ENCODE measurements at regions not wholly inside any gene's neighbourhood (a gene's known extent, or its start where the extent isn't known, plus 50 kb on each side); places are given as distances from the start of the nearest gene placed in this dataset.
"Not testable (repeated sequence)": the region's sequence is repeated elsewhere in the genome, so short reads cannot be mapped to it uniquely, and the experiment has no call there.

- in situ Hi-C loops (cut with HindIII; ENCODE audit: low pct_ligation_motif_present, low pct_unique_long_range_greater_than_20kb, low sequenced_read_pairs): no loop called here
- DNase-seq: no peak
These were observed 533.2 kb downstream of the RFC3 start for GRCh38 chr13:34351134-34351533.

GRCh38 chr13:34352958-34353357, 535.0 kb downstream of the RFC3 start:
- DNase-seq: no peak
- in situ Hi-C loops (cut with HindIII; ENCODE audit: low pct_ligation_motif_present, low pct_unique_long_range_greater_than_20kb, low sequenced_read_pairs): no loop called here

- DNase-seq: no peak
These were observed 538.9 kb downstream of the RFC3 start for GRCh38 chr13:34356686-34357434.

GRCh38 chr13:34357435-34358232, 539.7 kb downstream of the RFC3 start:
- in situ Hi-C loops (cut with HindIII; ENCODE audit: low pct_ligation_motif_present, low pct_unique_long_range_greater_than_20kb, low sequenced_read_pairs): no loop called here
- peak; percentile 33 for DNase-seq

More at GRCh38 chr13:34356686-34357434, 538.9 kb downstream of the RFC3 start:
- in situ Hi-C loops (cut with HindIII; ENCODE audit: low pct_ligation_motif_present, low pct_unique_long_range_greater_than_20kb, low sequenced_read_pairs): no loop called here

GRCh38 chr13:34358811-34359513, 541.0 kb downstream of the RFC3 start:
- no peak for DNase-seq
- in situ Hi-C loops (cut with HindIII; ENCODE audit: low pct_ligation_motif_present, low pct_unique_long_range_greater_than_20kb, low sequenced_read_pairs): no loop called here

GRCh38 chr13:34360702-34361101, 542.8 kb downstream of the RFC3 start:
- DNase-seq: no peak
- in situ Hi-C loops (cut with HindIII; ENCODE audit: low pct_ligation_motif_present, low pct_unique_long_range_greater_than_20kb, low sequenced_read_pairs): no loop called here

GRCh38 chr13:34361560-34361959, 543.6 kb downstream of the RFC3 start:
- no peak for DNase-seq
- in situ Hi-C loops (cut with HindIII; ENCODE audit: low pct_ligation_motif_present, low pct_unique_long_range_greater_than_20kb, low sequenced_read_pairs): no loop called here

GRCh38 chr13:34363266-34363665, 545.3 kb downstream of the RFC3 start:
- no peak for DNase-seq
- in situ Hi-C loops (cut with HindIII; ENCODE audit: low pct_ligation_motif_present, low pct_unique_long_range_greater_than_20kb, low sequenced_read_pairs): no loop called here

GRCh38 chr13:34364633-34365032, 546.7 kb downstream of the RFC3 start:
- in situ Hi-C loops (cut with HindIII; ENCODE audit: low pct_ligation_motif_present, low pct_unique_long_range_greater_than_20kb, low sequenced_read_pairs): no loop called here
- no peak for DNase-seq

- in situ Hi-C loops (cut with HindIII; ENCODE audit: low pct_ligation_motif_present, low pct_unique_long_range_greater_than_20kb, low sequenced_read_pairs): no loop called here
- no peak for DNase-seq
These were observed 552.0 kb downstream of the RFC3 start for GRCh38 chr13:34369931-34370330.

- in situ Hi-C loops (cut with HindIII; ENCODE audit: low pct_ligation_motif_present, low pct_unique_long_range_greater_than_20kb, low sequenced_read_pairs): no loop called here
- DNase-seq: no peak
These were observed 553.2 kb downstream of the RFC3 start for GRCh38 chr13:34371108-34371507.

GRCh38 chr13:34371645-34372395, 553.9 kb downstream of the RFC3 start:
- DNase-seq: no peak
- in situ Hi-C loops (cut with HindIII; ENCODE audit: low pct_ligation_motif_present, low pct_unique_long_range_greater_than_20kb, low sequenced_read_pairs): no loop called here

- in situ Hi-C loops (cut with HindIII; ENCODE audit: low pct_ligation_motif_present, low pct_unique_long_range_greater_than_20kb, low sequenced_read_pairs): no loop called here
- DNase-seq: no peak
These were observed 554.6 kb downstream of the RFC3 start for GRCh38 chr13:34372581-34372980.

GRCh38 chr13:34376483-34376882, 558.5 kb downstream of the RFC3 start:
- no peak for DNase-seq
- in situ Hi-C loops (cut with HindIII; ENCODE audit: low pct_ligation_motif_present, low pct_unique_long_range_greater_than_20kb, low sequenced_read_pairs): no loop called here

GRCh38 chr13:34381228-34381627, 560.8 kb upstream of the NBEA start:
- in situ Hi-C loops (cut with HindIII; ENCODE audit: low pct_ligation_motif_present, low pct_unique_long_range_greater_than_20kb, low sequenced_read_pairs): no loop called here
- no peak for DNase-seq

GRCh38 chr13:34383728-34384127, 558.3 kb upstream of the NBEA start:
- in situ Hi-C loops (cut with HindIII; ENCODE audit: low pct_ligation_motif_present, low pct_unique_long_range_greater_than_20kb, low sequenced_read_pairs): no loop called here
- DNase-seq: no peak

- DNase-seq; in situ Hi-C loops (cut with HindIII; ENCODE audit: low pct_ligation_motif_present, low pct_unique_long_range_greater_than_20kb, low sequenced_read_pairs): not testable (repeated sequence)
These were observed 555.8 kb upstream of the NBEA start for GRCh38 chr13:34386229-34386628.

- in situ Hi-C loops (cut with HindIII; ENCODE audit: low pct_ligation_motif_present, low pct_unique_long_range_greater_than_20kb, low sequenced_read_pairs): no loop called here
- DNase-seq: no peak
These were observed 551.0 kb upstream of the NBEA start for GRCh38 chr13:34391076-34391475.

- DNase-seq: no peak
- in situ Hi-C loops (cut with HindIII; ENCODE audit: low pct_ligation_motif_present, low pct_unique_long_range_greater_than_20kb, low sequenced_read_pairs): no loop called here
These were observed 540.4 kb upstream of the NBEA start for GRCh38 chr13:34401696-34402095.
